Head of caudate nucleus (tissue), 42 donors: ENCODE measurements at regions not wholly inside any gene's neighbourhood (a gene's known extent, or its start where the extent isn't known, plus 50 kb on each side); places are given as distances from the start of the nearest gene placed in this dataset.

Source experiments
- DNase-seq, 42 donors: peaks; one replicate each; pipeline versions ENCODE4 v3.0.0 to v3.0.0-alpha.2; 2020 to 2021; ENCODE audit warnings: mixed read lengths in 7 of 42
- intact Hi-C: fragments of 100-400 bp; cut with DNase I; formaldehyde crosslinking; loops from one replicate; pipeline ENCODE4 v1.15.0; 2022

GRCh38 chr17:34874478-34874877 is 86.8 kb downstream of the CCT6B start:
- DNase-seq: peak in 2 of 42 donors; percentile 4 to 9
- intact Hi-C loops: no loop called here

- intact Hi-C loops: no loop called here
- DNase-seq: no peak
These were observed 88.6 kb downstream of the CCT6B start for GRCh38 chr17:34872640-34873039.

- DNase-seq: no peak
- intact Hi-C loops: no loop called here
These were observed 91.6 kb downstream of the CCT6B start for GRCh38 chr17:34869641-34870040.

DNA sequence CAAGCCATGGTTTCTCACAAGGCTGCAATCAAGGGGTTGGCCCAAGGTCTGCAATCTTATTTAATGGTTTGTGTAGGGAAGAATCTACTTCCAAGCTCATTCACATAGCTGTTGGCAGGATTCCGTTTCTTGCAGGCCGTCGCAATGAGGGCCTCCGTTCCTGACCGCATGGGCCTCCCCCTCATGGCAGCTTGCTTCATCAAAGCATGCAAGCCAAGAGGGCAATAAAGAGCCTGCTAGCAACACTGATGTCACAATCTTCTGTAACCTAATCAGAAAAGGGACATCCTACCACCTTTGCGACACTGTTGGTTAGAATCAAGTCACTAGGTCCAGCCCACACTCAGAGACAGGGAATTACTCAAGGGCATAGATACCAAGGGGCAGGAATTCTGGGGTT is 95.5 kb downstream of the CCT6B start:
- no peak for DNase-seq
- intact Hi-C loops: no loop called here

GRCh38 chr17:34862384-34862783 is 98.9 kb downstream of the CCT6B start:
- intact Hi-C loops: no loop called here

DNA sequence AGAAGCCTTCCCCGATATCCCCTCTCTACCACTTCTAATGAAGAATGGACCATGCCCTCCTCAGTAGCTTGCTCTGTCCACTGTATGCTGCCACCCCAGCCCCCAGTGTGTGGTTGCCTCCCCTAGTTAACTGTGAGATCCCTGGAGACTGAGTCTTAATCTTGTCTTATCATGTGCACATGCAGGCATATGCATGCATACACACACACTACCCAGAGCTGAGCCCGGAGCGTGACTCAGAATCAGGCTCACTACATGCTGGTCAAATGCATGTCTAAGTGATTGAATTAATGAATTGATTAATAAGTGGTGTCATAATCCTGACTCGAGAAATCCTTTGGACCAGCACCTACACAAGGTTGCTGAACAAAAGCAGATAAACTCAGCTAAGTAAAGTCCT is 99.4 kb downstream of the CCT6B start:
- intact Hi-C loops: no loop called here
- DNase-seq: no peak

More at GRCh38 chr17:34862384-34862783, 98.9 kb downstream of the CCT6B start:
- no peak for DNase-seq

DNA sequence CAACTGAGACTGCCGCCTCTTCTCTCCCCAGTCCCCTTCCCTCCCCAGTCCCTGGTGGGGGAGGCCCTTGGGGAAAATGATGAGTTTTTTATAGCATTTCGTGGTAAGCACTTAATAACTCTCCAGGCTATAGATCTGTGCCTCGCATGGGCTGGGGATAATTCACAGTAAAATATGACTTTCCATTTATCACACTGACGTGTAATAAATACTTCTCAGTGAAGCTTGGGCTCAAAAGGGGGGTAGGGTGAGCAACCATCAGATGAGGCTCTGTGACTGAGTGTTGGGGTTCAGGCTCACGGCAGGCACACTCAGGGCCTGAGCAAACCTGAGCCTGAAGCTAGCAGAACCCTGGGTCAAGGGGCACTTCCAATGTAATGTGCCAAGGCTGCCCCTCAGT is 101.6 kb downstream of the CCT6B start:
- intact Hi-C loops: no loop called here
- no peak for DNase-seq

DNA sequence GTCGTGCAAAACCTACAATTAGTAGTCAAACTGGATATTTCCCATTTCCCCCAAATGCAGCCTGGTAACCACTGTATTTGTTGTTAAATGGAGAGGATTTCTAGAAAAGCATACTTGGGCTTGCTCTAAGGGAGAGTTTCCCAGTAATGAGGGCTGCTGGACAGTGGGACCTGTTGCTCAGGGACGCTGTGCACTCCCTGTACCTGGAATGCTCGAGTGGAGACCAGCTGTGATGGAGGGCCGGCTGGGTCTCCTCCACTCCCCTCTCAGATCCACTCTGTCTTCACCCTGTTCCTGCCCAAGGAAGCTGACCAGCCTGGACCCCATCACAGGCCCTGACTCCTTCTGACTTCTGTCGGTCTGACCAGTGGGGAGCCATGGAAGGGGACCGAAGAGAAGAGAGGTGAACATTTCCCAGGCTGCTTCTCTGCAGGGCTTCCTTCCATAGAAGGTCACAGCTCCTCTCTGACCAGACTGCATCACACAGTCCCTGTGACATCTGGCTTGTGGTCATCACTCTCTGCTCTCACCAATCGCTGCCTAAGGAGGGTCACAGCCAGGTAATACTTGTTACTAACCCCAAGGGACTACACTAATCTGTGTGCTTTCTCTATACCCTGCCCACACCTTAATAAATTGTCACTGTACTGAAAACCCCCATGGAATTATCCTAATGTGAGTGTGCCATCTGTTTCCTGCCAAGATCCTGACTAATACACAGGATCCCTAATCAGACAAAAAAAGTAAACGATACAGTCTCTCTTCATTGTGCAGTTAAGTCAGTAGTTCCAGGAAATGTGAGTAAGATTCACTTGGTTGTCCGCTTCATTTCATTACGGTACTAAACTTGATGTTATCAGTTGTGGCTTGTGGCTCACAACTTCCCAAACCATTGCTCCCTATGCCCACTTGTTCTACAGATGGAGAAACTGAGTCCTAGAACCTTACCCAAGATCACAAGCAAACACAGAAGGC is 102.4 kb downstream of the CCT6B start:
- intact Hi-C loops: no loop called here
- no peak for DNase-seq

DNA sequence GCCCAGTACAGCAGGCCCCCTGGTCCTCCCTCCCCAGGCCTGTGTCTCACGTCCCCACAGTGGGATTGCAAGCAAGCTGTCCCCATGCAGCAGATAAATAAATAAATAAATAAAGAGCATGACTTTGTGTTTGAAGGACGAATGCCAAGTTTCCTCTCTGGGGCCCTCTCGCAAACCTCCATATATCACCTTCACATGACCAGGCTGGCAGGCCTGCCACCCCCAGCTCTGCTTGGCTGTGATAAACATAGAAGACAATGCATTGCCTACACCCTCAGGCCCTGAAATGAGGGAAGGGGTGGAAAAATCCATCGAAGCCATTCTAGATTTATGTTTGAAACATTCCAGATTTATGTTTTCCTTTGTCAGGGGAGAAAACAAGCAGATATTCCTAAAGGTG is 107.3 kb downstream of the CCT6B start:
- DNase-seq: no peak
- intact Hi-C loops: no loop called here

- DNase-seq: no peak
- intact Hi-C loops: no loop called here
These were observed 108.6 kb downstream of the CCT6B start for GRCh38 chr17:34852614-34853013.

- DNase-seq: no peak
- intact Hi-C loops: no loop called here
These were observed 109.2 kb downstream of the CCT6B start for GRCh38 chr17:34851961-34852540.

DNA sequence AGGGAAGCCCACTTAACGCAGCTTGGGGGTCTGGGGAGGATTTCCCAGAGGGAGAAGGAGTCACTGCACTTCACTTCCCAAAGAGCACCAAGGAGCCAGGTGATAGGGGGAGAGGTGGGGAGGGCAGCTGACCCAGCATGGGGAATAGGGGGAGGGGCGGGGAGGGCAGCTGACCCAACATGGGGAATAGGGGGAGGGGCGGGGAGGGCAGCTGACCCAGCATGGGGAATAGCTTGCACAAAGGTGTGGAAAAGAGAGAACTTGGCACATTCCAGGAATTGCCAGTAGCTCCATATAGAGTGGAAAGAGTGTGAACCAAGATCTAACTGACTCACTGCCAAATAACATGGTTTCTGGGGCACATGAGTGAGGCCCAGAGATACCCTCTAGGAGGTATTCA is 110.3 kb downstream of the CCT6B start:
- no peak for DNase-seq
- intact Hi-C loops: no loop called here

GRCh38 chr17:34850023-34850422 is 111.2 kb downstream of the CCT6B start:
- intact Hi-C loops: no loop called here
- DNase-seq: no peak

GRCh38 chr17:34847938-34848337 is 113.3 kb downstream of the CCT6B start:
- no peak for DNase-seq
- intact Hi-C loops: no loop called here

DNA sequence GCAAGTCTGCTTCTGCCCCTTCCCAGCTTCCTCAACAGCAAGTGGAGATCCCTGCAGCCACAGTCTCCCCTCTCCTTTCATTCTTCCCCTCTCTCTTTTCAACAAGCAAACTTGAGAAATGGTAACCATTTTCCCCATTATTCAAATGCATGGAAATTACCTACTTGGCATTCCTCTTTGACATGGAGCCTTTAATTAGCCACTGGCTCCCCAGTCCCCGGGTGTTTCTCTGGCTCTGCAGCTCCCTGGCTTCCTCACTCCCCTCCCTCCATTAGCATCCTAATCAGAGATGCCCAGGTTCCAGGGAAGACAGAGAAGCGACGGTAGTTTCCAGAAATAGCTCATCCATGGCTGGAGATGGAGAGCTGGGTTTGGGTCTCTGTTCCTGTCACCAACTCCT is 116.0 kb downstream of the CCT6B start:
- intact Hi-C loops: no loop called here
- DNase-seq: no peak

DNA sequence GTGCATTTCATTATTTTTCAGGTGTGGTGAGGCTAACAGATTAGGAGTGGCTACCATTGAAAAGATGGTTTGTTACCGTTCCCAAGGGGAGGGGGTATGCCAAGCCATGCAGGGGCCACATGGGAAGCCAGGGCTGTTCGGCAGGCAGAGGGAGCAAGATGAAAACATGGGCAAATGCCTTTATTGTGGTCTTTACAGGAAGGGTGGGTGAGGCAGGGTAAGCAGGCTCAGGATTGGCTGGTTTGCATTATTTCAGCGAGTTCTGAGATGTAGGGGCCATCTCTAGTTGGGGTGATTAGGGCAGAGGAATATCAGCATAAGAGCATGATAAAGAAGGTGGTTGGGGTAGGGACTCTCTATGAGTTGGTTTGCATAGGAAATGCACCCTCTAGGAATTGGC is 117.6 kb downstream of the CCT6B start:
- no peak for DNase-seq
- intact Hi-C loops: no loop called here

- no peak for DNase-seq
- intact Hi-C loops: no loop called here
These were observed 119.0 kb downstream of the CCT6B start for GRCh38 chr17:34842235-34842634.

DNA sequence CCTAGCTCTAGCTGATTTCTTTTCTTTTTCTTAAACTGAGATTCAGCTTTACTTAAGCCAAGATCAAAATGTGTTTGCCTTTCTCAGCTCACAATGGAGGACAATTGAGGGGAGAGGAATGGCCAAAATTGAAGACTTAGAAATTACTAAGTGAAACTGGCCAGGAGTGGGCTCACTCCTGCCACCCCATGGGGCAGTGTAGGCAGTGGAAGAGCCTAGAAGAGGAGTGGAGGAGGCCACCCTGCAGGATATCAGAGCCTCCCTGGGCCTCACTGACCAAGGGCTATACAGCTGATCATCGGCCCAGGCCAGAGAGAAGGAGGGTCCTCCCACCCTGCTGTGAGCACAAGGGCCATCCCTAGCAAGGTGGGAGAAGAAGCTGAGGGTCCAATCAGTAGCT is 119.8 kb downstream of the CCT6B start:
- intact Hi-C loops: no loop called here
- no peak for DNase-seq

DNA sequence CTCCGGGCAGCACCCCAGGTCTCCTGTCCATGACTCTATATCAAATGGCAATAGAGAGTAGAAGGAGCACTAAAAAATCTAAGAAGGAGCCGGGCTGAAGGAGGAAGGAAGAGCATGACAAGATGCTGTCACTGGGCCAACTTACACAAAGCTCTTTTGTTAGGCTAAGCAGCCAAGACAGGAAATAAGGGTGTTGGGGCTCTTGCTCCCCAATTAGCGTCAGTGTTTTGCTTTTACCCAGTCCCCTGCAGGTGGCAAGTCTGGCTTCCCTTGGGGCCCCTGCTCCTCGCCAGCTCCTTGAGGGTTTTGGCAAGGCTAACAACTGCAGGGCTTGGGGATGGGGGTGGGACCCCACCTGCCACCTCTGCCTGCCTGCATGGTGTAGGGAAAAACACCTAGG is 120.5 kb downstream of the CCT6B start:
- intact Hi-C loops: no loop called here
- no peak for DNase-seq

GRCh38 chr17:34837876-34838478 is 123.3 kb downstream of the CCT6B start:
- intact Hi-C loops: no loop called here
- DNase-seq: no peak
